GM19468 (cell line): ENCODE measurements at regions not wholly inside any gene's neighbourhood (a gene's known extent, or its start where the extent isn't known, plus 50 kb on each side); places are given as distances from the start of the nearest gene placed in this dataset.

Experiments used
- ATAC-seq: cut with Tn5 transposase; IDR thresholded peaks from one replicate; pipeline ENCODE4 v1.9.1; 2021; ENCODE audit warnings: mild to moderate bottlenecking, moderate library complexity, moderate number of reproducible peaks; ENCODE audit not compliant: unreplicated experiment; ENCODE audit errors: extremely low read depth

GRCh38 chr18:33987206-33987605 lies 237.5 kb downstream of the NOL4 start:
- no peak for ATAC-seq

GRCh38 chr18:33983126-33983525 lies 241.6 kb downstream of the NOL4 start:
- ATAC-seq: no peak

GRCh38 chr18:33960417-33960816 lies 264.3 kb downstream of the NOL4 start:
- ATAC-seq: no peak

GRCh38 chr18:33959609-33960008 lies 265.1 kb downstream of the NOL4 start:
- ATAC-seq: no peak

- ATAC-seq: no peak
Observed at GRCh38 chr18:33957707-33958106, 267.0 kb downstream of the NOL4 start.

- ATAC-seq: no peak
Observed at GRCh38 chr18:33951031-33951430, 273.7 kb downstream of the NOL4 start.

DNA sequence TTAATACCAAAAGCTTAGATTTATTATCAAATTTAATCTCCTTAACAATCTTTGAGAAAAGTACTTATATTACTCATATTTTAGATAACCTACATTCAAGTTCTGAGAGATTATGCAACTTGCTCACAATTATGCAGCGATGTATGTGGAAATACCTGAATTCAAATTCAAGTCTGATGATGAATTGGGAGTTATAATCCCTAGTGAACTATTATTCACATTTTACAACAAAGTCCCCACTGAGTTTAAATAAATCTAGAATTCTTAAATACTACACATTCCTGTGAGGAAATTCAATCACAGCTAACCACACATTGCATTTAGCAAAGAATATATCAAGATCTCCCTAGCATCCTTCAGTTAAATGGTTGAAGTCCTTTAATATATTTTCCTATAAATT lies 278.4 kb downstream of the NOL4 start:
- ATAC-seq: no peak

DNA sequence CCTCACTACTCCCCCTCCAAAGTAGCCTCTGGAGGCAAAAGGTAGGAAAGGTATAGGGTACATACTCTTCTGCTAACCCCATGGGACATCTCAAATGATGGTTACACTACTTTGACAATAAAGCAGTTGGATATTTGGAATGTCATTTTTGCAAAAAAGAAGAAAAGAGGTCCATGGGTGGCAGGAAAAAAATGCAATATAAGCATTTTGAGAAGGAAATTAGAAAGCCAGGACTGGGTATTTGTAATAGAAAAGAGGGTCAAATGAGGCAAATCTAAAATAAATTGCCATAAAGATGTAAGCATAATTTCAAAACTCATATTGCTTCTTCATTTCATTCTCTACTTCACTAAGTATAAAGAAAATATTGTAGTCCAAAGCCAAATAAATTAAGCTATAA lies 280.2 kb downstream of the NOL4 start:
- ATAC-seq: no peak

- no peak for ATAC-seq
Observed at GRCh38 chr18:33937270-33937816, 287.4 kb downstream of the NOL4 start.

GRCh38 chr18:33934258-33934657 lies 290.5 kb downstream of the NOL4 start:
- no peak for ATAC-seq

DNA sequence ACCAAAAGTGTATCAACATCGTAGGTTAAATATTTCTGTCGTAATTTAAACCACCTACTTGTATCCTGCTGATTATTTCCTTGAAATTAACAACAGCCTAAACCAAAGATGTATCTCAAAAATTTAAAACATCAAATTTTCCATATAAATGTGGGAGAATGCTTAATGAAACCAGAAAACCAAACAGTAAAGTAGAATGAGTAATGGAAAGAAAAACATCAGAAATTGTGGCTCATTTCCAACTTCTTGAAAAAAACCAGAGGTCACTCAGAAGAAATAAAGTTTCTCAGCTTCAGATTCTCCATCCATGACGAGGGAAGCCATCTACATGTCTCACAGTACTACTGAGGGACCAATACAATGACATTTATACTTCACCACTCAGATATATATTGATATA lies 296.5 kb downstream of the NOL4 start:
- ATAC-seq: no peak

DNA sequence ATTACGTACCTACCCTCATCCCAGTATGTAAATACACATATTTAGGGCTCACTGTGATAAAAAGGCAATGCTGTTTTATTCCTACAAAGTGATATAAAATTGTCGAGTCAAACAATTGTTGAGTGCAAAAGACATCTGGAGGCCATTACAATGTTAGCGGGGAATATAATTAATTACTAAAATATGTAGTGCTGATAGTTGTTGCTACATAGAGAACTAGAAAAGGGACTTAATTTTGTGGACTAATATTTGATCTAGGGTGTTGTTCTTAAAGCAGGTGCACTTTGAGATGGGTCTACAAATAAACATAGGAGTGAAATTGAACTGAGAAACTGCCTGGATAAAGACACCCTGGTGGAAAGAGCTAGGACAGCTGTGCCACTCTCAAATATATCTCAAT lies 300.1 kb downstream of the NOL4 start:
- no peak for ATAC-seq

- ATAC-seq: no peak
Observed at GRCh38 chr18:33923980-33924379, 300.7 kb downstream of the NOL4 start.

DNA sequence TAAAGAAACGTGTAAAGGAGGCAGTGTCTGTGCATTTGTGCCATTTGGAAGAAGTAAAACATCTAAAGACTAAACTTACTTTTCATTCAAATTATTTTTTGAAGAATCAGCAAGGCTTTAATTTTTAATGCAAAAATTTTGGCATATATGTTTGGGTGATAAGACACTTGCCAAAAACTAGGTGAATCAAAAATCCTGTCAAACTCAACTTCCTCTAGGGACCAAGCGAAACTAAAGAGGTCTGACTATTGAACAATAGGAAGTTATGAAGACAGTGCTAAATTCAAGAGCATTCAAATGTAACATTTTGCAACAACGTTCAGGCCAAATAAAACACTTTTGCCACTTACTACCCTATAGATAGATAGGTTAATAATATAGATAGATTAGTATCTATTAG lies 306.1 kb downstream of the NOL4 start:
- no peak for ATAC-seq

DNA sequence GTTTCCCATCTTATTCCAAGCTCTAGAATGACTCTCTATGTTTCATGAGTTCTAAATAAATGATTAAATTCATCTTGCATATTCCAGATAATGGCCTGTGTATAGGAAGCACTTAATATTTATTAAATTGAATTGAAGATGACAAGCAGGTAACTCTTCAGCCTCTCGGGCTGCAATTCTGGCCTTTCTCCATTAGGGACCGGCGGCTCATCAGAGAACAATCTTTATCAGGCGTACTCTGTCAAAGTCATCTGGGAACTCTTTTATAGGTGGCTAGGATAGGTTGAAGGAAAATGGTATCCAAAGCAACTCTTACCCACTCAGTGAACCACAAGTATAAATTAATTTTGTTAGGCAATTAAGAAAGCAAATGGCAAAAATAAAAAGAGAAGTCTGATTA lies 308.5 kb downstream of the NOL4 start:
- ATAC-seq: no peak

- ATAC-seq: no peak
Observed at GRCh38 chr18:33914399-33914798, 310.3 kb downstream of the NOL4 start.

DNA sequence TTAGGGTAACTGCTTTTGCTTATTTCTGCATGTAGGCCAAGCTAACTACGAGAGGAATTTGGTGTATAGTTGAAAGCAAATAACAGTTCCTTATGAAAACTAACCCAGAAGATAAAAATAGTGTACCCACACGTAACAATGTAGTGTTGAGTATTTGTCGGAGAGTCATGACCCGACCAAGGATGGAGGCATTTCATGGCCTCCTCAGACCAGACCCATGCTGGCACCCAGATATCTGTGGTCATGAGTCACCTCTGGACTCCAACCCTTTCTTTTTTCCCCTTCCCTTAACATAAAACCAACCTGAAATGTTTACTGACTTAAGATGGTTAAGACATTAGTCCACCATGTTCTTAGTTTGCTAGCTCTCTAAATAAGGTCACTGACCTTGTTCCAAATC lies 318.7 kb downstream of the NOL4 start:
- ATAC-seq: no peak

DNA sequence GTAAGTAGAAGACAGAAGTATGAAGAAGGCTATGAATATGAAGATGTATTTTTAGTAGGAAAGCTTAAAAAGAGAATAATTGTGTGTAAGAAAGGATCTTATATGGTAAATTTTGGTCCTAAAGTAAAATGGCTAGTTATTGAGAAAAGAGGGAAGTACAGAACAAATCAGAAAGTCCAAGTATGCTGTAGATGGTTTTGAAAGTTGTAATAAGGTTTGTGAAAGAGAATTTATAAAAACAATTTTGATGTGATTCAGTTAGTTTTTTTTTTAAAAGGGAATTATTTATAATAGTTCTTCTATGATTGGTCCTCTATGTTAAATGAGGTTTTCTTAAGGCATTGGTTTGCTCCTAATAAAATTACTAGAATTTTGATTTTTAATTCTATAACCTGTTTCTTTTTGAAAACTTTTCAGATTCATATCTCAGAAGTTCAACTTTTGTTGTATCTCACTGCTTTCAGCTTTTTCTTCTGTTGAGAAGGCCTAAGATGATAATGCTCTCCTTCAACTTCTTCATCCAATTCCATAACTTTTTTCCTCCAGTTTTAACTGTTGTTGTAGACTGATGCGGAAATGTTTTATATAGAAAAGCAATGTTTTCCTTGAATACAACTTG lies 322.7 kb downstream of the NOL4 start:
- ATAC-seq: no peak

DNA sequence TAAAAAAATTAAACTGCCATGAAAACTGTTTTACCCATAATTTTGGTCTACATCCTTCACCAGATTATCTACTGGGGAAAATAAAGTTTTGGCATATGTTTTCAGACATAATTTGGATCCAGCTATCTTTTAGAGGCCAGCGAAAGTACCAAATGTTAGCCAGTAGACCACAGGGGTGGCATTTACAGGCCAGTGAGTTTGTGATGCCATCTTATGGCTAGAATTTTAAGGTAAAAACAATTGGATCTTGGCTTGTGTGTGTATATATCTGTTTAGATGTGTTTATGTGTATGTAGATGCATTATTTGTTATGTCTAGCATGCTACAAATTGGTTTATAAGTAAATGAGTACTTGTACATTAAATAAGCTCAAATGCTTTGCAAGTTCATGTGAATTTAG lies 322.6 kb downstream of the ASXL3 start:
- ATAC-seq: no peak

DNA sequence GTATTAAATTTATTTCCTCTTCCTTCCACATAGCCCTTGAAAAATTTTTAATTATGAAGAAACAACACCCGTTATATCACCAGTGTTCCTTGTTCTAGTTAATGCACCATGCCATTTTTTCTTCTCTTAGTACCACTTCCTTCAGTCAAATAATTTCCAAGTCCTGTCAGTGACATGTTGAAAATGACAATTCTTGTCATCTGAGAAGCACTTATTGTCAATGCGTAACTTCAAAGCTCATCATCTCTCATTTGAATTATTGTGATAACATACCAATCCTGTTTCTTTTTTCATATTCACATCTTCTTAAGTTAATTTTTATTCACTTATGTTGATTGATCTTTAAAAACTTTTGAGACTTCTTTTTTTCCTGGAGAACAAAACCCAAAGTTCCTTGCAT lies 320.4 kb downstream of the ASXL3 start:
- ATAC-seq: no peak

GRCh38 chr18:33878213-33878612 lies 300.2 kb downstream of the ASXL3 start:
- no peak for ATAC-seq

DNA sequence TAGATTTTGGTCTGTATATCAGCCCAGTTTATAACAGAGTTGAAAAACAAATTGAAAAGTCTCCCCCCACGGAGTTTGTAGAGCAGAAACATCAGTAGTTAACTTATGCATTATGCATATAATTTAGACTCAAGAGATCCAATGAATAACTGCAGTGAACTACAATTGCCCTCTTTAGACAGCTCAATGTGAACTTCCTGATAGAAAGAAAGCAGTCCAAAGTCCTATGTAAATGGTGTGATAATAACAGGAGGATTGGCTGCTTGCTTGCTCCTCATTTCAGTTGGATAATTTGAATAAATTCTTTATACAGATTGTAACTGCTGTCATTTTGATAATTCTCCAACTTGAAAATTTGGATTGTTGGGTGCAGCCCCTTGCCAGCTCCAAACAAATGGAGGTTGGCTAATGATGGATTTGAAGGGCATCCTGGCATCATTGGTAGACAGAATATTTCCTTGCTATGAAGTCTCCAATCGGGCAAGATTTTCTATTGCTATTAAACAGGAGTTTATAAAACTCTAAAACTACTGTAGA lies 297.1 kb downstream of the ASXL3 start:
- ATAC-seq: no peak
